Neural progenitor cell (in vitro differentiated cells): ENCODE measurements at regions not wholly inside any gene's neighbourhood (a gene's known extent, or its start where the extent isn't known, plus 50 kb on each side); places are given as distances from the start of the nearest gene placed in this dataset.

Source experiments
- CTCF ChIP-seq: fragments of 200-600 bp; sonication (generic); IDR thresholded peaks from 2 replicates; pipeline ENCODE4 v1.5.1; 2017; ENCODE audit warnings: antibody characterized with exemption, mild to moderate bottlenecking
- EZH2 ChIP-seq: fragments of 200-600 bp; sonication (generic); IDR thresholded peaks from 2 replicates; pipeline ENCODE4 v1.6.1; 2017; ENCODE audit warnings: antibody characterized with exemption, mild to moderate bottlenecking, moderate library complexity
- EZH2phosphoT487 ChIP-seq: fragments of 200-600 bp; sonication (generic); IDR thresholded peaks from 2 replicates; pipeline ENCODE4 v1.6.1; 2017; ENCODE audit warnings: antibody characterized with exemption

- TF ChIP-seq CTCF (peak; percentile 67), EZH2 (no peak), EZH2phosphoT487 (no peak)
Observed at GRCh38 chr5:135174315-135175096, 140.5 kb upstream of the PITX1 start.
